ENCODE measurements at regions not wholly inside any gene's neighbourhood (a gene's known extent, or its start where the extent isn't known, plus 50 kb on each side); places are given as distances from the start of the nearest gene placed in this dataset.

- DNase-seq (ENCODE audit: extremely low read depth, insufficient read length), result no peak
- no peaks in the 10 kb centered on the region for H3K36me3 ChIP-seq (ENCODE audit: control insufficient read depth, insufficient read depth, low read length)
- TF ChIP-seq CTCF (IDR thresholded peaks at IDR 0.05; ENCODE audit: insufficient read depth, low read length, poor library complexity, severe bottlenecking), result no peak
- H3K27me3 ChIP-seq (replicated peaks; ENCODE audit: control insufficient read depth, insufficient read depth, low read length), result no peaks in the 10 kb centered on the region
- H3K4me3 ChIP-seq (replicated peaks; ENCODE audit: low read depth, low read length), result no peak overlapping the region
Measured at GRCh38 chr4:79059631-79060399, 120.6 kb upstream of the PAQR3 start.

- Histone ChIP-seq H3K36me3 (ENCODE audit: control insufficient read depth, insufficient read depth, low read length) (no peaks in the 10 kb centered on the region), H3K4me3 (replicated peaks; ENCODE audit: low read depth, low read length) (no peak overlapping the region), H3K27me3 (replicated peaks; ENCODE audit: control insufficient read depth, insufficient read depth, low read length) (no peaks in the 10 kb centered on the region)
- no peak for DNase-seq (ENCODE audit: extremely low read depth, insufficient read length)
- TF ChIP-seq CTCF (IDR thresholded peaks at IDR 0.05; ENCODE audit: insufficient read depth, low read length, poor library complexity, severe bottlenecking), result no peak
Measured at GRCh38 chr4:79057772-79058171, 118.5 kb upstream of the PAQR3 start.

GRCh38 chr4:79053754-79054153 lies 114.5 kb upstream of the PAQR3 start:
- no peak overlapping the region for H3K4me3 ChIP-seq (replicated peaks; ENCODE audit: low read depth, low read length)
- no peaks in the 10 kb centered on the region for H3K36me3 ChIP-seq (ENCODE audit: control insufficient read depth, insufficient read depth, low read length)
- TF ChIP-seq CTCF (IDR thresholded peaks at IDR 0.05; ENCODE audit: insufficient read depth, low read length, poor library complexity, severe bottlenecking), result no peak
- DNase-seq (ENCODE audit: extremely low read depth, insufficient read length), result no peak
- H3K27me3 ChIP-seq (replicated peaks; ENCODE audit: control insufficient read depth, insufficient read depth, low read length), result no peaks in the 10 kb centered on the region

GRCh38 chr4:79050541-79050880 lies 111.3 kb upstream of the PAQR3 start:
- Histone ChIP-seq H3K27me3 (replicated peaks; ENCODE audit: control insufficient read depth, insufficient read depth, low read length) (no peaks in the 10 kb centered on the region), H3K36me3 (ENCODE audit: control insufficient read depth, insufficient read depth, low read length) (no peaks in the 10 kb centered on the region), H3K4me3 (replicated peaks; ENCODE audit: low read depth, low read length) (no peak overlapping the region)
- DNase-seq (ENCODE audit: extremely low read depth, insufficient read length), result no peak
- TF ChIP-seq CTCF (IDR thresholded peaks at IDR 0.05; ENCODE audit: insufficient read depth, low read length, poor library complexity, severe bottlenecking), result no peak

- no peak for TF ChIP-seq CTCF (IDR thresholded peaks at IDR 0.05; ENCODE audit: insufficient read depth, low read length, poor library complexity, severe bottlenecking)
- Histone ChIP-seq H3K4me3 (replicated peaks; ENCODE audit: low read depth, low read length) (no peak overlapping the region), H3K27me3 (replicated peaks; ENCODE audit: control insufficient read depth, insufficient read depth, low read length) (no peaks in the 10 kb centered on the region), H3K36me3 (ENCODE audit: control insufficient read depth, insufficient read depth, low read length) (no peaks in the 10 kb centered on the region)
- no peak for DNase-seq (ENCODE audit: extremely low read depth, insufficient read length)
Measured at GRCh38 chr4:79049840-79050540, 110.8 kb upstream of the PAQR3 start.
